ENCODE measurements at regions not wholly inside any gene's neighbourhood (a gene's known extent, or its start where the extent isn't known, plus 50 kb on each side); places are given as distances from the start of the nearest gene placed in this dataset.
A peak's percentile ranks its signal among the peaks of the same experiment; 100 is the strongest.

DNA sequence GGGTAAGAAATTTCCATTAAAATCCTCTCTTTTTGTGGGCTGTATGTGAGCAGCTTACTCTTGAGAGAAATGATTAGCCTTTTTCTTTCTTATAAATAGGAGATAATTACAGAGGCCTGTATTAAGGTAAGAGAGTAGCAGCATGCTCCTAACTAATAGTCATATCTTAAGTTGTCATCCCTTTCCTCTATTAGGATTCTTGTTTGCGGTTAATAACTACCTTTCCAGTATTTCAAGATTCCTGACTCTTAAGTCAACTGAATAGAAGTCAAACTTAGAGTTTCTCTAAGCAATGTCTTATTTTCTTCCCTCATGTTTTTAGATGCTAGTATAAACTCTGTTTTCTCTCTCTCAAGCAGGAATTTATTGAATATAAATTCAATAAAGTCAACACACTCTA, 139.9 kb upstream of the GPRIN3 start:
- Mint-ChIP-seq H3K9me3 (ENCODE audit: low read depth) (peaks cover 23% of the 10 kb centered on the region), H3K27me3 (ENCODE audit: low read depth) (no peaks in the 10 kb centered on the region), H3K4me3 (ENCODE audit: unreplicated experiment) (no peak overlapping the region), H3K27ac (ENCODE audit: unreplicated experiment) (no peak overlapping the region), H3K4me1 (ENCODE audit: low read depth) (no peaks in the 10 kb centered on the region), H3K36me3 (ENCODE audit: low read depth) (peaks cover 8% of the 10 kb centered on the region)
- TF ChIP-seq, protein P1, sequence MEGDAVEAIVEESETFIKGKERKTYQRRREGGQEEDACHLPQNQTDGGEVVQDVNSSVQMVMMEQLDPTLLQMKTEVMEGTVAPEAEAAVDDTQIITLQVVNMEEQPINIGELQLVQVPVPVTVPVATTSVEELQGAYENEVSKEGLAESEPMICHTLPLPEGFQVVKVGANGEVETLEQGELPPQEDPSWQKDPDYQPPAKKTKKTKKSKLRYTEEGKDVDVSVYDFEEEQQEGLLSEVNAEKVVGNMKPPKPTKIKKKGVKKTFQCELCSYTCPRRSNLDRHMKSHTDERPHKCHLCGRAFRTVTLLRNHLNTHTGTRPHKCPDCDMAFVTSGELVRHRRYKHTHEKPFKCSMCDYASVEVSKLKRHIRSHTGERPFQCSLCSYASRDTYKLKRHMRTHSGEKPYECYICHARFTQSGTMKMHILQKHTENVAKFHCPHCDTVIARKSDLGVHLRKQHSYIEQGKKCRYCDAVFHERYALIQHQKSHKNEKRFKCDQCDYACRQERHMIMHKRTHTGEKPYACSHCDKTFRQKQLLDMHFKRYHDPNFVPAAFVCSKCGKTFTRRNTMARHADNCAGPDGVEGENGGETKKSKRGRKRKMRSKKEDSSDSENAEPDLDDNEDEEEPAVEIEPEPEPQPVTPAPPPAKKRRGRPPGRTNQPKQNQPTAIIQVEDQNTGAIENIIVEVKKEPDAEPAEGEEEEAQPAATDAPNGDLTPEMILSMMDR (IDR thresholded peaks at IDR 0.05): no peak
- DNase-seq (ENCODE audit: low spot score): no peak

DNA sequence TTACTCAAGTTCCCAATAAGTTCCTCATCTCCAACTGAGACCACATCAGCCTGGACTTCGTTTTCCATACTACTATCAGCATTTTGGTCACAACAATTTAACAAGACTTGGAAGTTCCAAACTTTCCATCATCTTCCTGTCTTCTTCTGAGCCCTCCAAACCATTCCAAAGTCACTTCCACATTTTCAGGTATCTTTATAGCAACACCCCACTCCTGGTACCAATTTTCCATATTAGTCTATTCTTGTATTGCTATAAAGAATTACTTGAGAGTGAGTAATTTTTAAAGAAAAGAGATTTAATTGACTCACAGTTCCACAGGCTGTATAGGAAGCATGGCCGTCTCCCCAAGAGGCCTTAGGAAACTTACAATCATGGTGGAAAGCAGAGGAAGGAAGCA, 138.6 kb upstream of the GPRIN3 start:
- TF ChIP-seq, protein P1 (IDR thresholded peaks at IDR 0.05): no peak
- Mint-ChIP-seq H3K27me3 (ENCODE audit: low read depth) (no peaks in the 10 kb centered on the region), H3K36me3 (ENCODE audit: low read depth) (peaks cover 8% of the 10 kb centered on the region), H3K27ac (ENCODE audit: unreplicated experiment) (no peak overlapping the region), H3K4me3 (ENCODE audit: unreplicated experiment) (no peak overlapping the region), H3K4me1 (ENCODE audit: low read depth) (no peaks in the 10 kb centered on the region), H3K9me3 (ENCODE audit: low read depth) (peaks cover 23% of the 10 kb centered on the region)
- DNase-seq (ENCODE audit: low spot score): no peak

DNA sequence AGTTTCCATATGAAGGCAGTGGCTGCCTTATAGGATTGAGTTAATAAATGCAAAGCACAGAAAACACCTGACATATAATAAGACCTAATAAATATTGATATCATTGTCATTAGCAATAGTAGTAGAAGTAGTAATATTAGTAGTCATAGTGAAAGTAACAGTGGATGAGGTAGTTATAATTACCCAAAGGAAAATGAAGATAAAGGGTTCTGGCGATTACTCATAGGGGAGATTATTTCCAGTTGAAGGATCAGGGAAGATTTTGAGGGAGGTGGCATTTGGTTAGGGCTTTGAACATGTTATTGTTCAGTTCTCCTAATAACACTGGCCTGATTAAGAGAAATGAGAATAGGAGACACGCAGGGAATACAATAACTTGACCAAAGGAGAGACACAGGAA, 131.9 kb upstream of the GPRIN3 start:
- TF ChIP-seq, protein P1 (IDR thresholded peaks at IDR 0.05): no peak
- Mint-ChIP-seq H3K9me3 (ENCODE audit: low read depth) (no peaks in the 10 kb centered on the region), H3K36me3 (ENCODE audit: low read depth) (no peaks in the 10 kb centered on the region), H3K4me3 (ENCODE audit: unreplicated experiment) (no peak overlapping the region), H3K4me1 (ENCODE audit: low read depth) (no peaks in the 10 kb centered on the region), H3K27me3 (ENCODE audit: low read depth) (peaks cover 5% of the 10 kb centered on the region), H3K27ac (ENCODE audit: unreplicated experiment) (no peak overlapping the region)
- DNase-seq (ENCODE audit: low spot score): no peak

DNA sequence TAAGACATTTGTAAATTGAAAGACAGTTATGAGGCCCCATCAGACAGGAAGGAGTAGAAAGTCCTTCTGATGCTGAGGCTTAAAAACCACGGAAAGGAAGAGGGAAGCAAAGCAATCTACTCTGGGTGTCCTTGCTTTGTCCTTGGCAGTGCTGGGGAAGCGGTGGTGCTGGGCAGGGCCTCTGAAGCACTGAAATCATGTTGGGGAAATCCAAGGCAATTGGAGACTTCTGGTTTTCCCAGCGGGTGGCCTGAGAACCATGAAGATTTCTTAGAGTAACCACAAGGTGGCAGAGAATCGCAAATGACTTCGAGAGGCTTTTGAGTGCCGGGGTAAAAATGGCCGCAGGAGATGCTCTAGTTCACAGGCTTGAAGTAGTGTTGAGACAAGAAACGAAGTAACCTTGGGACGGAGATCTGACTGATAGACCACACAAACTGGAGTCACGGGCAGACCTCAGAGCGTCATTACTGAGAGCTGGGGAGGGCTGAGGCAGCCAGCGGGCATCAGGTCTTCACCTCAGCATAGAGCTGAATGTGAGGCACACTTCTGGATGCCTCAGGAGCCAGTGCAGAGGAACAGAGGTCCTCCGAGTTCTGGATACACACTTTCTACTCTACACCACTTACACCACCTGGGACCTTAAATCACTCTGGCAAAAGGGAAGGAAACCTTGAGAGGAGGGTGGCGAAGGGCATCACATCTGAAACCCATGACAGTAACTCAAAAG, 130.7 kb upstream of the GPRIN3 start:
- no peaks in the 10 kb centered on the region for H3K9me3 Mint-ChIP-seq (ENCODE audit: low read depth)
- no peak overlapping the region for H3K4me3 Mint-ChIP-seq (ENCODE audit: unreplicated experiment)
- DNase-seq (ENCODE audit: low spot score): no peak
- H3K36me3 Mint-ChIP-seq (ENCODE audit: low read depth): no peaks in the 10 kb centered on the region
- H3K27me3 Mint-ChIP-seq (ENCODE audit: low read depth): peaks cover 6% of the 10 kb centered on the region
- H3K27ac Mint-ChIP-seq (ENCODE audit: unreplicated experiment): no peak overlapping the region
- no peaks in the 10 kb centered on the region for H3K4me1 Mint-ChIP-seq (ENCODE audit: low read depth)
- TF ChIP-seq, protein P1 (IDR thresholded peaks at IDR 0.05): peak; percentile 66

DNA sequence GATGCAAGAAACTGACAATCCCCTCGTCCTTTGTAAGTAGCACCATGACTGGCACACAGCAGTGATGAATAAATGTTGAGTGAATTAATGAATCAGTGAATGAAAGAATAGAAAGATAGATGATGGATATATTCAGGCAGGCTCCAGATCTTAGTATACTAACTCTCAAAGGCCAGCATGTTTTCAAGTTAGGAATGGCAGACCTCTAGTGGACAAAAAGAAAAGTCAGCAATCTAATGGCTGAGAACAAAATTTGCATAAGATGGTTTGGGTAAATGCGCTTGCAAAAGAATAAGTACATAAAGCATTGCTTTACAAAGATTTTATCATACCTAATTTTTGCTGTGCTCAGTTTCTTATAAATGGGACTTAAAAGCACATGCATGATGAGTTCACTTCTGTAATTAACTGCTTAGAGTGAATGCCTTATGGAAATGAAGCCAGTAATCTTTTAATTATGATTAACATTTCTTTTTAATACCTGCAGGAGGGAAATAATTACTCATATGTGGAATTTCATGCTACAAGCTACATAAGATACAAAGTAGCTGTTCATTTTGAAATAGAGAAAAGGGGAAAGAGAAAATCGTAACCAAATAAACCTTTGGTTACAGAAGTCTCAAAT, 126.9 kb upstream of the GPRIN3 start:
- Mint-ChIP-seq H3K27me3 (ENCODE audit: low read depth) (peaks cover 10% of the 10 kb centered on the region), H3K27ac (ENCODE audit: unreplicated experiment) (no peak overlapping the region), H3K9me3 (ENCODE audit: low read depth) (no peaks in the 10 kb centered on the region), H3K36me3 (ENCODE audit: low read depth) (peaks cover 3% of the 10 kb centered on the region), H3K4me3 (ENCODE audit: unreplicated experiment) (no peak overlapping the region), H3K4me1 (ENCODE audit: low read depth) (no peaks in the 10 kb centered on the region)
- no peak for DNase-seq (ENCODE audit: low spot score)
- TF ChIP-seq, protein P1 (IDR thresholded peaks at IDR 0.05): peak; percentile 88
